NCI-H526 (cell line): ENCODE measurements at regions not wholly inside any gene's neighbourhood (a gene's known extent, or its start where the extent isn't known, plus 50 kb on each side); places are given as distances from the start of the nearest gene placed in this dataset.
"Not testable (repeated sequence)": the region's sequence is repeated elsewhere in the genome, so short reads cannot be mapped to it uniquely, and the experiment has no call there.

Experiments
- DNase-seq, 2 experiments: peaks; one replicate each; lab custom pipeline; 2025; lab: John Stamatoyannopoulos, UW

DNA sequence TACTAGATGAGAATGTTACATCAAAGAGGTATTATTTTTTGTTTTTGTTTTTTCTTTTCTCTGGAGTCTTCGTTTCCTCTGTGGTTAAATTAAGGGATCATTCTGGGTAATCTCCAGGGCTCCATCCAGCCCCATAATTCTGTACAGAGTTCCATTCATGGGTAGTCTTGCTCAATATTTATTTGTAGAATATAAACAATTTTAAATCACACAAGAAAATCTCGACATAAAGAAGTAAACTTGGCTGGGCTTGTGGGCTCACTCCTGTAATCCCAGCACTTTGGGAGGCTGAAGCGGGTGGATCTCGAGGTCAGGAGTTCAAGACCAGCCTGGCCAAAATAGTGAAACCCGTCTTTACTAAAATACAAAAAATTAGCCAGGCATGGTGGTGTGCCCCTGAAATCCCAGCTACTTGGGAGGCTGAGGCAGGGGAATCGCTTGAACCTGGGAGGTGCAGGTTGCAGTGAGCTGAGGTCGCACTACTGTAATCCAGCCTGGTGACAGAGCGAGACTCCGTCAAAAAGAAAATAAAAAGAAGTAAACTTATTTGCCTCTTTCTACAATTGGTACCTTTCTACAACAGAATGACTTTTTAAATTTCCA, 166.8 kb upstream of the TGFBR2 start:
- DNase-seq, result no peak

DNA sequence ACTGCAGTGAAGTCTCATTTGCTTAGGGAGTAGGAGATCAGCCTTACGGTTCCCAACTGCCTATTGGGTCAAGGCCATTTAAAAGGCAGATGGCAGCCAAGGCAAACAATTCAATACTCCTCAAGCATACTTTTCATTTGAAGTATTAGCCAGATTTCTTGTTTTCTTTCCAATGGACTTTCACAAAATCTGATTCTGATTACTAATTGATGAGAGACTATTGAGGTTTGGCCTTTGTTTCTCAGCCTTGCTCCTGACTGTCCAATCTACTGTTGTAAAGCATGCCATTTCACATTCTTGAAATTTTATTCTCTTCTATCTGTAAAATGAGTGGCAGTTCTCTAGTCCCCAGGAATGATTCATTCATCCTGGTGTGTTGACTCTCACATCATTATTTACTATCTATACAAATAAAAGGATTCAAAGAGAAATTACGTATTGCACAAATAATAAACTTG, 166.2 kb upstream of the TGFBR2 start:
- no peak for DNase-seq

DNA sequence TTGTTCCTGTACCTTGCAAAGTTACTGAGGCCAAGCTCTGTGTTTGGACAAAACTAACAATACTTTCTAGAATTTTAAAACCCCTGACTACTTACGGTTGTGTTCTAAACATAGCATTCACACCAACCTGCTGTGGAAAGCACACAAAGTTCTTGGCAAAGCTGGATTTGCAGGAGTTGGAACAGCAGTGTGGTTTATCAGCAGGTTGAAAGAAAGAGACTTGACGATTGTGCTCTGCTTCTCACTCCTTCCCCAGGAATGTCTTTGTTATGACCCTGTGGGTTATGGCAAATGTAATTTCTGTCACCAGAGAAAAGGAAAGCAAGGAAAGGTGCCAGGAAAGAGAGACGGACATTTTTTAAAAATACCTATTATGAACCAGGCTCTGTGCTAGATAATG, 165.5 kb upstream of the TGFBR2 start:
- no peak for DNase-seq

DNA sequence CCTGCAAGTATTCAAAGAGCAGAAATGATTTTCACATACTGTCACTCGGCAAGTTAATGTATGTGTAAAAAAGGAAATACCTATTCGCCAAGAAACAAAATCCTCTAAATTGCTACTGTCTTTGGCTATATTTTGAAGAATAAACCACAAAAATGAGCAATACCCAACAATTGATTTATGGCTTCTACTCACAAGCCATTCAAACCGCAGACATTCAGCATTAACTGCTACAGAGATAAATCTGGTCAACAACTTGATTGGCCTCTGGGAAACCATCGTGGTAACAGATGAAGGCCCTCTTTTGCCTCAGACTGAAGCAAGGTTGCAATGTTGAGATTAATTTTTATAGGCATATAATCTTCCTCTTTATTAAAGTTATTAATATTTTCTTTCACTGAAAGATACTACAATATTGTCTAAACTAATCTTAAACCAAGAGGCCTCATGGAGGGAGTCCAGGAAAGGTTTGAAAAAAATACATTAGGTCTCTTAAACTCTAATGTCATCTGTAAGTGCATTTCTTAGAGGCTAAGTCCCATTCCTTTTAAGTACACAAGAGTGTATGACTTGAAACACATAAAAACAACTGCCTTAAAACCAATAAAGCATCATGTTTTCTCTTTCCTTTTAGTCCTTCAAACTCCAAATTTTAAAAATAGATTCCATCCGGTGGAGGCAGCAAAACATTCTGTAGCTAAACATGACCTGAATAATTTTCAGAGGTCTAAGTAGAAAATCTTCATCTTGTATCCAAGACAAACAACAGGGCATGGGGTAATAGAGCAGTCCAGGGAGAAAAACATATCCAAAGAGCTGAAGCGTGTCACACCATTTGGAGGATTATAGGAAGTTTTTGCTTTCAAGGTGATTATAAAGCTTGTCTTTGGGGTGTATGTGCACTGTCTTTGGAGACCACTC, 162.4 kb upstream of the TGFBR2 start:
- no peak for DNase-seq

DNA sequence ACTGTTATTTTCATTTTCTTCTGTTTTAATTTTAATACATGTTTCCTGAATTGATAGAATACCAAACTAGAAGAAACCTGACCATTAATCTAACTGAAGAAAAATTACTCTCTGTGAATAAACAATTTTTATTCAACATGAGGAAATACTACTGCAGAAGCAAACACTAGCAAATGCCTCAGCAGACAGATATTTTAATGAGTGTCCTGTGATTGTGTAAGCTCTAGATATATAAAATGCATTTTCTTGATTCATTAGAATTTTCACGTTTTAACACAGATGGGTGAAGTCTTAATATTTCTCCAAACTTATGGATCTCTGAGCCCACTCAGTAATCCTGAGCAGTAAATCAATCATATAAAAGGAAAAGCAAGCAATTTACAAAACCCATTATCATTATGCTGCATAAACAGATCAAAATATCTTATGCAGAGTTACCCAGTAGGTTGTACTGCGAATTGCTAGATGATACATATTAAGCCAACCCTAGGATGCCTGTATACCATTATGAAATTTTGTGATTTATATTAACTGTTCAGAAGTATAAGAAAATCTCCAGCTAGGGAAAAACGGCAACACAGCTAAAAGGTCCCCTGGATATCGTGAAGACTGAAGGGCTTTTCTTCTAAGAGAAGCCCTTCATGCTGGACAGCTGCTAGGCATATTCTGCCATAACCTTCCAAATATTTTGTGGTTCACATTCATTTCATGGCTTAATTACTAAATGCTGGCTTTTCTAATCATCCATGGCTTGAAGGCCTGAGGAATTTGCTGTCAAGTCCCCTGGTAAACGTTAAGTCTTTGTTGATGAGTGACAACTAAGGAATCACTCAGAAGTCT, 157.7 kb upstream of the TGFBR2 start:
- no peak for DNase-seq

DNA sequence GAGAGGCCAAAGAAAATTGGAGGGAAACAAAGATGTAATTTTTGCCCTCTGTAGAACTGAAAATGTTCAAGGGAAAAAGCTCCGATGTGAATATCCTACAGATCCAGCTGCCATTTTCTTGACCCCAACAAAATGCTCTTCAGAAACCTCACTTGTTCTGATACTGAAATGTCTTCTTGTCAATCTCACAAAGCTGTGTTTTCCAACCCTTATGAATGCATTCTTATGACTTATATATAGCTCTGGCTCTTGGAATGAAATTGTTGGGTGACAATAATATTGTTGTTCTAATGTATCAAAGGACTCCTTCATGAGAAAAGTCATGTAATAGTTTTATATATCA, 157.1 kb upstream of the TGFBR2 start:
- no peak for DNase-seq

DNA sequence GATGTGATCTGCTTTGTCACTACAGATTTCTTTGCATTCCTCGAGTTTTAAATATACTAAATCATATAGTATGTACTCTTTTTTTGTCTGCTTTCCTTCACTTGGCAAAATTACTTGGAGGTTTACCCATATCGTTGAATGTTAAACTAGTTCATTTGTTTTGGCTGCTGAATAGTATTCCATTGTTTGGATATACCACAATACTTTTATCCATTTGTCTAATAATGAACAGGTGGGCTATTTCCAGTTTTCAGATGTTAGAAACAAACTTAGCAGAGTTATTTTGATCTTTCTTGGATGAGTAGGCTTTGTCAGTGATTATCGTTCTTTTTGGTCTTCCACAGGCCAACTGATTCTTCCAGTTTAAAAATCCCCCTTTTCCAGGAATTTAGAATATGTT, 154.0 kb upstream of the TGFBR2 start:
- DNase-seq, result no peak

DNA sequence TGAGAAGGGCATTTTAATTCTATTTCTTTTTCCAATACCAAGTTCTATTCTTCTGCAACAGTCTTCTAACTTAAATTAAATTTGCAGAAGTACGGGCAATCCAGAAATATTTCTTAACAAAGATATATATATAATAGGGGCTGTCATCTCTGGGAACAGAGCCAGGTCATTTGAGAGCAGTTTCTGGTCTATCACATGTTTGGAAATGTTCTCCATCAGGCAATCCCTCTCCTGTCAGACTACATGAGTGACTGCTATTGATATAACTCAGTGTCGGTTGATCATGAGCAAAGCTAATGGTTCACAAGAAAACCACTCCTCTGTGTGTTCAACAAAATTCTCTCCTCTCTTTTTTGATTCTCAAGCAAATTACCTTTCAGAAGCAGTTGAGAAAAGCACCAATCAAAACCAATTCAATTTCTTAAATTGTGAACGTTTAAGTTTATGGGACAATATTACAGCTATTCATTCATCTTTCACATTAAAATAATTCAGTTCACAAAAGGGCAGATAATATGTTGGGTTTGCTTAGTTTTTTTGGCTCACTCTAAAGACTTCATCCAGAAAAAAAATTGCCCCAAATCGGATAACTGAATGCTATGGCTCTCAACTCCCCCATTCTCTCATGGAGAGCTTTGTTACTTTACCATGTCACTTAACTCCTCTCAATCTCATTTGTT, 152.9 kb upstream of the TGFBR2 start:
- no peak for DNase-seq

DNA sequence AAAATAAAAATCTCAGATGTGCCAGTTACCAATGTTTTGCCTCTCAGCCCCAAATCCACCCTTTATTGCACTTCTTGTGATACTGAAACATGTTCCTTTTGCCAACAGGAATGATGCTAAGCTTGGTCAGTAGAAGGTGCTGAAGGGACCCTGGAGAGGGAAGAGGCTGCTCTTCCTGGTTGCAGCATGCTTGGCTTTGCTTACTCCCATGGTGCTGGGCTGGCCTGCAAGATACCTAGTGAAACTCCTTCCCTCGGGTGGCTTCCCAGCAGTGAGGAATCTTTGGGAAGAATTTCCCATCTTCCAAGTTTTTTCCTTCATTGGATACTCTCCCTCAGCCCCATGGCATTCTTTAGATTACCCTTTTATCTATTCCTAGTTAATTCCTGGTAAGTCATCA, 151.8 kb upstream of the TGFBR2 start:
- DNase-seq, result no peak

DNA sequence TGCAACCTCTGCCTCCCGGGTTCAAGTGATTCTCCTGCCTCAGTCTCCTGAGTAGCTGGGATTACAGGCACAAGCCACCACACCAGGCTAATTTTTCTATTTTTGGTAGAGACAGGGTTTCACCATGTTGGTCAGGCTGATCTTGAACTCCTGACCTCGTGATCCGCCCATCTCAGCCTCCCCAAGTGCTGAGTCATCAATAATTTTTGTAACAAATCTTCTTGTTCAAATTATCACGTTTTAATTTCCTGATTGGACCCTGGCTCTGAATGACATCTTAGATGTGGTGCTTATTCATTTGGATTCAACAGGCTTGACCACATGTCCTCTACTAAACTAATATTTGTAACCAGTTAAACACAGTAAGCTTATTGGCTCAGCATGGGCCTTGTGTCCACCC, 151.3 kb upstream of the TGFBR2 start:
- not testable (repeated sequence) for DNase-seq

DNA sequence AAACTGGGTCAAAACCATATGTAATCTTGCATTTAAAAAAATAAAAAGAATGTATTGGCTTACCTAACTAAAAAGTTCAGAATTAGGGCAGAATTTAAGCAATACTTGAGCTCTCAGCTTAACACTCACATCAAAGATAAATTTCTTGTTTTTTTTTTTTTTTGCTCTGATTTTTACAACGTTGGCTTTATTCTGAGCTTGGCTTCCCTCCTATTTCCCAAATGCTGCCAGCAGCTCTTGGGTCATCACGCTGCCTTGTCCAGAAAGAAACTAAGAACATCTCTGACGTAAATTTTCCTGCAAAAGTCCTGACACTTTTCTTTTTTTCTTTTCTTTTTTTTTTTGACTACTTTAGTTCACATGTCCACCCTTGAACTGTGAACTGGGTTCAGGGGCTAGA, 150.6 kb upstream of the TGFBR2 start:
- DNase-seq, result no peak

DNA sequence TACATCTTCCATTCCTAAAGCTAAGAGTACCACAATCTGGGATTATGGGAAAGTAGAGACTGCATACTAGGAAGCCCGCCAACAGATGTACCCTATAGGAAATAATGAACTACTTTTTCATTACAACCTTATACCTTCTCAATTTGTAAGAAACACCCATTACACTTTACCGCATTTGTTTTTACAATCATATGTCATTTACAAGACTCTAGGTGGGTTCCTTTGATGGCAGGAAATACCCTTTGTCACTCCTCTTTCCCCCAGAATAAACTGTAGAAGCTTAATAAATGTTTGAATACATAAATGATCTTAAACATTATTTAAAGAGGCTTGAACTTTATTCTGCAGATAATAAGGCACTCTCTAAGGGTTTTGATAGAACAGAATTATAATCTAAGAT, 150.1 kb upstream of the TGFBR2 start:
- no peak for DNase-seq

DNA sequence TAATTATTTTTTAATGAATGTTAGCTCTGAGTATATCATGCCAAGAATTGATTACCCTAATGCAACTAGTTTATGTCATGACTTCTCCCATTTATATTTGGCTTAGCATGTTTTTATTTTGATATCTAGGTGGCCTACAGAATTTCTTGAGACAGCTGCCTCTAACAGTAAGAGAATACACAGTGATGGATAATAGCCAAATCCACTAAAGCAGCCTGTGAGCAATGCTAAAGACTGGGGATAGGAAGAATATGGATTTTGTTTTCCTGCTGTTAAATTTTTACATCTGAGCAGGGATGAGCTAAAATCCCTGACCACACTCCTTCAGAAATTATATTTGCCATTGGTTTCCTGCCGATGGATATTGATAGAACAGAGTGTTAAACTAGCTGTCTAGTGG, 149.3 kb upstream of the TGFBR2 start:
- DNase-seq, result no peak

DNA sequence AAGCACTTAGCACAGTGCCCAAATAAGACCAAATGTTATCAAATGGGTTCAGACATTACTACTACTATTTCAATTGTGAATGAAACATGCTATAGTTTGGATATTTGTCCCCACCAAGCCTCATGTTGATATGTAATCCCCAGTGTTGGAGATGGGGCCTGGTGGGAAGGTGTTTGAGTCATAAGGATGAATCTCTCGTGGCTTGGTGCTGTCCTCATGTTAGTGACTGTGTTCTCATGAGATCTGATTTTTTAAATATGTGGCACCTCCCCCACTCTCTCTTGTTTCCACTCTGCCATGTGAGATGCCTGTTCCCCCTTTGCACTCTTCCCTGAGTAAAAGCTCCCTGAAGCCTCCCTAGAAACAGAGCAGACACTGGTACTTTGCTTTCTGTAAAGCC, 148.7 kb upstream of the TGFBR2 start:
- no peak for DNase-seq

DNA sequence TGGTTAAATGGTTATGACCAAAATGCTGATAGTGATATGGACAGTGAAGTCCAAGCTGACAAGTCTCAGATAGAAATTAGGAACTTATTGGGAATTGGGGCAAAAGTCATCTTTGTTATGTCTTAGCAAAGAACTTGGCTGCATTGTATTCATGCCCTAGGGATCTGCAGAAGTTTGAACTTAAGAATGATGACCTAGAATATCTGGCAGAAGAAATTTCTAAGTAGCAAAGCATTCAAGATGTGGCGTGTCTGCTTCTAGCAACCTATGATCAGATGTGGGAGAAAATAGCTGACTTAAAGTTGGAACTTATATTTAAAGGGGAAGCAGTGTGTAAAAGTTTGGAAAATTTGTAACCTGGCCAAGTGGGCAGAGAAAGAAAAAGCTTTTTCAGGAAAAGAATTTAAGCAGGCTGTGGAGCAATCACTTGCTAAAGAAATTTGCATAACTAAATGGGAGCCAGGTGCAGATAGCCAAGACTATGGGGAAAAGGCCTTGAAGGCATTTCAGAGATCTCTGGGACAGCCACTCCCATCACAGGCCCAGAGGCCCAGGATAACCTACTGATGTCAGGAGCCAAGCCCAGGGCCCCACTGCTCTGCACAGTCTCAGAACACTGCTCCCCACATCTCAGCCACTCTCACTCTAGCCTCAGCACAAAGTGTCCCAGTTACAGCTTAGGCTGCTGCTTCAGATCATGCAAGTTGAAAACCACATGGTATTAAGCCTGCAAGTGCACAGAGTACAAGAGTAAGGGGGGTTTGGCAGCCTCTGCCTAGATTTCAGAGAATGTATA, 147.8 kb upstream of the TGFBR2 start:
- no peak for DNase-seq

DNA sequence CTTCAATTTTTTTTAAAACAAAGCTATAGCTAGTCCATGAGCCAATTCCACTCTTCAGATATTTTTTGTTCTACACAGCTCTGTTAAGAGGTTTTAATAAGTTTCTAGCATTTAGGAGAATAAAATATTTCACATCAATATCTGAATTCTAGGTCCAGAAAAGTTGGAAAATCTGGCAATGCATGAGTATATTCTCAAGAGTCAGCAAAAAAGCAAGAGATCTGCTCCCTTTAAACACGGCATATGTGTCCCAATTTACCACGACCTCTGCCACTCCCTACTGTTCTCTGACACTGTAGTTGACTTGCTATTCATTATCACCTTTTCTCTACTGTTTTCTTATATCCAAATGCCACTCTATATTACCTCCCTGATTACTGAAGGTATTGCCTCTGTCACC, 145.1 kb upstream of the TGFBR2 start:
- DNase-seq, result no peak

DNA sequence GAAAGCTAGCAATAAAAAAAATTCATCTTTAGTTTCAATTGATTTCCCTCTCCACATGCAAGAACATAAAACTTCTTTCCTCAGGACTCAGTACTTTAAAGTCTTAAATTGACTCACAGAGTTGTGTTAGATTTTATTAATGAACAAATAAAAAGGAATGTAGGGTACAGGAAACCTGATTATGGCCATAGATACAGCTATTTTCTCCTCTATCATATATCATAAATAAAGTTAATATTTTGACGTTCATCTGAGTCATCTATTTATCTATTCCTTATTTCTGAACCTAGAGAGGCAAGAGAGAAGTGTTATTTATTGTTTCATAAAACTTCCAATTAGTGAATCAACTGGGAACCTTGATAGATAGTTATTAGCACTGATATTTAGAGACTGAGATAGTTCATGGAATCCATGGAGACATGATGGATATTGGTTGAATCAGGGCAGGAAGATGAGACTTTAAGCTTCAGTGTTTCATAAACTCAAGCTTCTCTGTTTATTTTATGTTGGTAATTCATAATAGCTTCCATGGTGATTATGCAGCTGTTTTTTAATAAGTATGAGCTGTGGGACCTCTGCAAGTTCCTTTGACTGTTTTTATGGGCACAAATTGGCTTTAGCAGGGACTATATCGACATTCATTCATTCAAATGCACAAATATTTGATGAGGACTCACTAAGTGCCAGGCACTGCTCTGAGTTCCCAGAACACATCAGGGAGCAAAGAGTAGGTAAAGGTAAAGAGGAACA, 143.5 kb upstream of the TGFBR2 start:
- DNase-seq, result no peak

DNA sequence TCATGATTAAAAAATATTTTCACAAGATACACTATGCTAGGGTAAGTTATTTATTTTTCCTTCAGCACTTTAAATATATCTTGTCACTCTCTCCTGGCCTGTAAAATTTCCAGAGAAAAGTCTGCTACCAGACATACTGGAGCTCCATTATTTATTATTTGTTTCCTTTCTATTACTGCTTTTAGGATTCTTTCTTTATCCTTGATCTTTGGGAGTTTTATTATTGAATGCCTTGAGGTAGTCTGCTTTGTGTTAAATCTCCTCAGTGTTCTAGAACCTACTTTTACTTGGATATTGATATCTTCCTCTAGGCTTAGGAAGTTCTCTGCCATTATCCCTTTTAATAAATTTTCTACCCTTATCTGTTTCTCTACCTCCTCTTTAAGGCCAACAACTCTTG, 142.0 kb upstream of the TGFBR2 start:
- DNase-seq, result no peak

DNA sequence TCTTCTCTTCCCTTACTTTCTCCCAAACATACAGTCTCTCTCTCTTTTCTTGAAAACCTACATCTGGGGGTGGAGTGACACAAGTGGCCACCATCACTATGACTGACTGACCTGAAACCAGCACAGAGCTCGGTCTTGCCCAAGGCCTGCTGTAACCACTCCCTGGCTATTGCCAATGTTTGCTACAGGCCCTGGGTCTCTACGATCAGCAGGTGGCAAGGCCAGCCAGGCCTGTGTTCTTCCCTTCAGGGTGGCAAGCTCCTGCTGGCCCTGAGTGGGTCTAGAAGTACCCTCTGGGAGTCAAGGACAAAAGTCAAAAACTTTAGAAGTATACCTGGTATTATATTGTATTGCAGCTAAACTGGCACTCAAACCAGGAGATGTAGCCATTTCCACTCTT, 140.9 kb upstream of the TGFBR2 start:
- no peak for DNase-seq

DNA sequence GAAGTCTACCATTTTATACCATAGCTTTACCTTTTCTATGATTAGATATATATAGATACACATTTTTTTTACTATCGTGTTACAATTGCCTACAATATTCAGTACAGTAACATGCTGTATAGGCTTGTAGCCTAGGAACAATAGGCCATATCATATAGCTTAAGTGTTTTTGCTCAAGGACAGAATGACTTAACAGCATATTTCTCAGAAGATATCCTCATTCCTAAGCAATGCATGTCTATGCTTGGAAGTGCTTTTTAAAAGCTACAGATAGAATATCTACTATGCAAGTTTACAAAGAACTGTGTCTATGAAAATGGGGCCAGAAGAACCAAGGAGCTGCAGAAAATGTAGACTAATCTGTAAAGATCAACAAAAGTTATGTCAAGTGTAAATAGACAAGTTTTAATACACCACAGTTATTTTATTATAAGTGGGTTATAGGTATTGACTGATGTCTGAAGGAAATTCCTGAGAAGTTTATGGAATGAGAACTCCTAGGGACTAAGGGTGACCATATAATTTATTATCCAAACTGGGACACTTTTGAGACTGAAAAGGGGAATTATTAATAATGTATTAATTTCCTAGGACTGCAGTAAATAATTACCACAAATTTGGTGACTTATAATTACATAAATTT, 138.7 kb upstream of the TGFBR2 start:
- DNase-seq, result no peak
